Effector CD4-positive, alpha-beta T cell (primary cell): ENCODE measurements at regions not wholly inside any gene's neighbourhood (a gene's known extent, or its start where the extent isn't known, plus 50 kb on each side); places are given as distances from the start of the nearest gene placed in this dataset.

Source experiments
- DNase-seq: peaks from one replicate; pipeline ENCODE4 v3.0.0-alpha.2; 2020

DNA sequence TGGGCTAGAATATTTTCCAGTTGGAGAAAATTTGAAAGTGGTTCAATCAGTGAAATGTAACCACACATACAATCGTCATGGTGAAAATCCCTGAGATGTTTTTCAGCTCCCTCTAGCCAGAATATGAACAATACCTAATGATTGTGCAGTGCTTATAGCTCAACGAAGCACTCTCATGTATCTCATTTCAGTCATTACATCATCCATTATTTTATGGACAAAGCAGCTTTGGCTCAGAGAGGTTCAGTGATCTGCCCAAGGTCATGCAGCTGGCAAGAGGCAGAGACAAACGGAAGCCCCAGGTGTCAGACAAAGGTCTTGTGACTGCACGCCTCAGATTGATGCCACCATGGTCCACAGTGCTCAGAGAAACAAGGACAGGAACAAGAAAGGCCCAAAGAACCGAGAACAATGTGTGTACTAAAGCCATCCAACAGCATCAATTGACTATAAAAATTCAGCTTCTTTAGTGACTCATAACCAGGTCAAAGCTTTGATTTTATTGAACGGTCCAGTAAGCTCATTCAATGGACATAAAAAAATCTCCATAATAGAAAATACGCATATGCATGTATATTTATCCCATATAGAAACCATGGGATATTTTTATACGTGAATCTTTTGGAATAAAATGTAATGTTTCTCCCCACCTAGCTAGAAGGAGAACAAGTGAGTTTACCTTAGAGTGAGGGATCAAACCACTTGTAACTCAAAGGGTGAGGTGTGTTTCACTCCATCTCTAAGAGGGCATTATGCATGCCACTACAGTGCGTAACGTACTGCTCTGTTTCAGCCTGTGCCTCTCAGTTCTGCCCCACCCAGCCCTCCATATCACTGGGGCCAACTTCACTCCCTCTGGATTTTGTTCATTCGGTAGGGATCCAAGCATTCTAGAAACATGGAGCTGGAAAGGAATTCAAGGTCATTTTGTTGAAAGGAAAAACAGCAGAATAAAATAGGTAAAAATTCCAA is 141.8 kb downstream of the GRIN2B start:
- no peak for DNase-seq

DNA sequence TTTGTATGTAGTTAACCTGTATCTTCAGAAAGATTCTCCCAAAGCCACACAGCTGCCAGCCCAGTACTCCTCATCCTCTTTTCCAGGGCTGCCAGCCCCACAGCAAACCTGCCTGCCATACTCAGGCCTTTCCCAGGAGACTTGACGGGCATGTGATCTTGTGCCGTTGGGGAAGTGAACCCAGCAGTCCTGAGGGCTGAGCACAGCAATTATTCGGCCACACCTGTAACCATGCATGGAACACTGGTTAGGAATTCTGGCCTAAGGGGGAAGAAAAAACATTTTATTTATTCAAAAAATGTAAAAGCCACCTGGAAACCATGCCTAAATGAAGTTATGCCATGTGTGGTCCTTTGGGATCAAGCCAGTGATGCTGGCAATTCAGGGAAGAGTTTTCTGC is 145.3 kb downstream of the GRIN2B start:
- DNase-seq: no peak

DNA sequence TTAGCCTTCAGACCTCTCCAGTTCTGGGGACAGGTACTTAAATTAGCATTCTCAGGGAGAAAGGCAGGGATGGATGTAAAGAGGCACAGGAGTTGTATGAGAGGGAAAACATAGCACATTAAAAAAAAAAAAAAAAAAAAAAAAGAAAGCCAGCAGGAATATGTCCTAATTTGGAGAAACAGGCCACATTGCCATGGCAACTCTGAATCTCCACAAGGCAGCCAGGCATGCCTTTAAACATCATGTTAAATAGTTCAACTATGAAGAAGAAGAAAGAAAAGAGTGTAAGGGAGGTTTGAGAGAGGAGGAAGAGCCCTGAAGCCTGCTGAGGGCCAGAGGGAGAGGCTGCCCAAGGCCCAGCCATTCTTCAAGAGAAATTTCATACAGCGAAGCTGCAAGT is 145.8 kb downstream of the GRIN2B start:
- no peak for DNase-seq

DNA sequence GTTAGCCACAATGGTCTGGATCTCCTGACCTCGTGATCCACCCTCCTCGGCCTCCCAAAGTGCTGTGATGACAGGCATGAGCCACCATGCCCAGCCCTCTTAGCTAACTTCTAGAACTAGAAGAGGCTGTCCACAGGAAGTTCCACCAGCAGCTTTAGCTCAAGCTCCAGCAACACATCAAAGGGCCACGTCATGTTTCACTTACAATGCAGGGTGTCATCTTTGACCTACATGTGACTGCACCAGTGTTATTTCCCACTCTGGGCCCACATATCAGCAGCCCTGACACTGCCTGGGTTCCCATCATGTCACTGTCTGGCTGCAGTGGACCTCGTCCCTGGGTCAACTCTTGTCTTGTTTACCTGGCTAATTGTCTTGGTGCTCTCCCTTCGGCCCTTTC is 147.2 kb downstream of the GRIN2B start:
- no peak for DNase-seq

DNA sequence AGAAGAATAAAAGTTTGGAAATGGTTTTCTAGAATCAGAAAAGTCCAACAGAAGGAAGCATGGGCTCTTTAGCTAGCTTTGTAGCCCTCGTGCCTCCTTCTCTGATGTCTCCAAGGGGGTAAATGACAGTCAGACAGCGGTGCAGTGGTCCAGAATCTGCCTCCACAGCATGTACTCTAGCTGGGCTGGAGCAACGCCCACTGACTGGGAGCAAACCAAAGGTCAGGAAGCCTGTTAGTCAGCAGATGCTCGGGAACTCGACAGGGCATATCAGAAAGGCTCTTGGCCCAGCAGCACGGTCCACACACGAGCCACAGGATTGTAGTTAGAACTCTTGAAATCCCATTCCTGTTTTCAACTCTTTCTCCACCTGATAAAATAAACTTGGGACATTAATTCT is 164.3 kb downstream of the GRIN2B start:
- no peak for DNase-seq

DNA sequence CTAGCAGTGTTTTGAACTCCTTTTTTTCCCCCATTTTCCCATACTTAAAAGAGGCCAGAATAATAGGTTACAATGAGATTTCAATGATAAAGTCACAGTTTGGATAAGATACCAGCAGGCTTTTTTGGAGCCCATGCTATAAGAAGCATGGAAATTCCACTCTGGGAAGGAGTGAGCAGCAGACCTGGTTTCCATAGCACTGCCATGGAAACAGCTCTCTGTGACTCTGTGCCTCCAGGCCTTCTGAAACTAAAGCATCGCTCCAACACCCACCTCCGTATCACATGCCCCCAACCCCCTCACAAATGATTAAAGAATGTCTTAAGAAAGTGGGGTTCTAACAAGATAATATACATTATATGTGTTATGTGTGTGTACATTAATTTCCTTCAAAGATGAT is 165.0 kb downstream of the GRIN2B start:
- DNase-seq: no peak

DNA sequence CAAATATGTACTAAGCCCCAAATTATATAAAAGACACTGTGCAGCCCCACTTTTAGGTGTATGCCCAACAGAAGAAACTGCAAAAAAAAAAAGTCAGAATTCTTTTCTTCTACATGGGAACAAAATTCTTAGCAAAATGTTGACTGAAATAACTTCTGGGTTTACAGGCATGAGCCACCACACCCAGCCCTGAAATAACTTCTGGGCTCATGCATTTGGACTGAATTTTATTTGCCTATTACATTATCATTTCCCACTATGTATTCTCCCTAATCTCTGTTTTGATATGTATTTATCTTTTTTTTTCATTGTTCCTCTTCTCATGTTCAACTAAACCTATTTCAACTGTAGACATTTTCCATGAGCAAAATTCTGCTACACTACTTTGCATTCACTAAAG is 169.2 kb downstream of the GRIN2B start:
- no peak for DNase-seq

DNA sequence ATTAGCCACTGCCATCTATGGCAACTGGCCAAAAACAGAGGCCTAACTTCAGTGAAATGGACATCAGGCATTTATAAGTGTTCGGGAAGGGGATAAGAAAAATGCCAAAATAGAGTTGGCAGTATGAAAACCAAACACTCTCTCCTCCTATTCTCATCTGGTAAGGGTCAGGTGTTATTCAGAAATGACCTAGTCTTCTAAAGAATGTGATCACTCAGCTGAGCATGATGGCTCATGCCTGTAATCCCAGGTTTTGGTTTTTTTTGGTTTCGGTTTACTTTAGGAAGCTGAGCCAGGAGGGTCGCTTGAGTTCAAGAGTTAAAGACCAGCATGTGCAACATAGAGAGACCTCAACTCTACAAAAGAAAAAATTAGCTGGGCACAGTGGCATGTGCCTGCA is 170.3 kb downstream of the GRIN2B start:
- no peak for DNase-seq

DNA sequence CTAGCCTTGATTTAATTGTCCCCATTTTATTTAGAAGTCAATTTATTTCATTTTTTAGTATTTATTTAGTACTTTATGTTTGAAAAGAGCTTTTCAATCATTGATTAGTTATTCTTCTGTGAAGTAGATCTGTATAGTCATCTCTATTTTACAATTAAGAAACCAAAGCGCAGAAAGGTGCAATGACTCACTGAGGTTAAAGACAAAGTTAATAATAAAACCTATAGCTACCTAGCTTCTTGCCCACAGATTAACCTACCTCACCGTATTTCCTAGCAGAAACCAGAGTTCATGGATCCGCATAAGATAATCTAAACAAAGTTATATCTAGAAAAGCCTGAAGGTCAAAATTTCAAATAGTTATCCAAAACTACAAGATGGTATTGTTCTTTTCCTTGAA is 176.4 kb downstream of the GRIN2B start:
- DNase-seq: no peak

DNA sequence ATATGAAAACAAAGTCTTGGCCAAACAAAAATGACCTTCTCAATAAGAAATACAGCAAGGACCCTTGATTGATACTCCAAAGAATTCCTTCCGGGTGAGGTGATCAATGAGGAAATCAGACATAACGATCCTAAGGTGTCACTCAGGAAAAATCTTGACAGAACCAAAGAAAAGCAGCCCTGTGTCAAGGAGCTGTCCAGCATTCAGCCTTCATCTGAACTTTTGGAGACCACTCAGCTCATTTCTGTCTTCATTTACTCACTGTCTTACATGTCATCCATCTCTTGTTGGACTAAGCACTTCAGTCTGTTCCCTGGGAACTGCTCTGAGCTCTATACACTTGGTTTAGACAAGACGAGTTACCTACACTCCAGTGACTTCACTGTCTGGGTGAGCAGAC is 179.9 kb downstream of the GRIN2B start:
- no peak for DNase-seq

DNA sequence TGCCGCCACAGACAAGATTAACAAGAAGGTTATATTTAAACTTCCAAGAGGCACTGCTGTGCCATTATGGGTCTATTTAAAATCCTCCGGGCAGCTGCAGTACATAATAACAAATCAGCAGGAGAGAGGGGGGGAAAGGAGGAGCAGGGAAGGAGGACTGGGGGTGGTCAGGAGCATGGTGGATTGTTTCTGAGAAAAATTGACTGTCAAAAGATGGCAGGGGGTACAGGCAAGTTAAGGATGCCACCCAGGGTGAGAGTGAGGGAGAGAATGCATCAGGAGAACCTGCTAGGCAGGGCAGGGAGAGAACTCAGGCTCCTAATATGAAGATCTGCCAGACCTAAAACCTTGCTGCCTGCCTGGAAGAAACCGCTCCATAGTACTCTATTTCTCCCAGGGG is 181.8 kb downstream of the GRIN2B start:
- DNase-seq: no peak

DNA sequence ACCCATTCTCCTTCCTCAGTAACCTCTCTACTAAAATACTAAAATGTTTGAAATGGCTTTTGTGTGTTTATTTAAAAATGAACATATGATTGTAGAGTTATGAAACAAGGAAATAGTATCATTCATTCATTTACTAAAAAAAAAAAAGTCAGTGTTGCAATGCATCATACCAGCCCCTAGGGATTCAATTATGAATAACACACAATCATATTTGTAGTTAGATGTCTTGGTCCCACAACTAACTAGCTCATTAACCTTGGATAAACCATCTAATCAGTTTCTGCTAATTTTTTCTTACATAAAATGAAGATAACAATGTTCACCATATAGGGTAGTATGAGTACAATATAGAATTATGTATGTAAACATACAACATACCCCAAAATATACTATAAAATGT is 183.2 kb downstream of the GRIN2B start:
- no peak for DNase-seq

DNA sequence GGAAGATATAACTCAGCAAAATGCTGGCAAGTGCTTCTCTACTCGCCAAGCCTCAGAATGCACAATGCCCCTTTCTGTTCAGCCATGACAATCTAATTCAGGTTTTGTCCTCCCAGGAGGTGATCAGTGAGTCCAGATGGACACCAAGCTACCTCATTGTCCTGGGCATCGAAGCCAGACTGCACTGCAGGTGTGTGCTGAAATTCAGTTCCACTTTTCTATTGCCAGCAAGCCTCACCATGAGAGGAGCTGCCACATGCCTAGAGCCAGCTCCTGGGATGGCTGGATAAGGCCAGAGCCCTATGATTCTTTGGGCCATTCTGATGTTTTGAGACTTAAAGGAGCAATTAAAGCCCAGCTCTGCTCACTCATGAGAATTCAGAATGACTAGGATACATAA is 186.7 kb downstream of the GRIN2B start:
- no peak for DNase-seq

DNA sequence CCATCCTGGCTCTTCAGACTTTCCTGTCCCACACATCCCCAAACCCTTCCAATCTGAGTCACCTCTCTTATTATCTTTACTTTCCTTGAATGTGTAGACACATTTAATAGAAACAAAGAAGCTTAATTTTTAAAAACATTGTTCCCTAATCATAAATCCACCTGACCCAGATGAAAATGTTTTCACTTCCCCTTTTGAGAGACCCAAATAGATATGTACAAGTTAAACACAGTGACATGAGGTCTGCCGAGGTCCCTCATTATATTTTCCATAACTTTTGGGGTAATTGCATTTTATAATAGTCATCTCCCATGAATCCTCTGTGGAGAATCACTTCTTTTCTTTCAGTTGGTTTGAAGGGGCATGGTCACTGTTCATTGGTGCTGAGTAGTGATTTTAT is 191.1 kb downstream of the GRIN2B start:
- no peak for DNase-seq

DNA sequence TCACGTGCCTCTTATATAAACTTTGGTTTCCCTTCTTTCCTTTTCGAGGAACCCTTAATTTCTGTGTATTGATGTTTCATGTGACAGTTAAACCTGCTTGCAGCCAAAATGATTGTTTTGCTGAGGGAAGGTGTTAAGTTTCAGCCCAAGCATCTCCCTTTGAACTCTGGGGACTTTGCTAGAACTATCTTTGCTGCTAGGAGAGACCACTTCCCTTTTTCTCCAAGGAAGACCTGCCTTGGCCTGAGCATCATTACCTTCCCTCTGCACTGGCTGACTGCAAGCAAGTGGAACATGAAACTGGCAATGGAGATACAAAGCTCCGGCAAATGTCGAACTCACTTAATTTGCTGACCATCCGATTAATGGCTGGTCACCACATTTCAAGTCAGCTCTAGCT is 192.8 kb downstream of the GRIN2B start:
- DNase-seq: no peak

DNA sequence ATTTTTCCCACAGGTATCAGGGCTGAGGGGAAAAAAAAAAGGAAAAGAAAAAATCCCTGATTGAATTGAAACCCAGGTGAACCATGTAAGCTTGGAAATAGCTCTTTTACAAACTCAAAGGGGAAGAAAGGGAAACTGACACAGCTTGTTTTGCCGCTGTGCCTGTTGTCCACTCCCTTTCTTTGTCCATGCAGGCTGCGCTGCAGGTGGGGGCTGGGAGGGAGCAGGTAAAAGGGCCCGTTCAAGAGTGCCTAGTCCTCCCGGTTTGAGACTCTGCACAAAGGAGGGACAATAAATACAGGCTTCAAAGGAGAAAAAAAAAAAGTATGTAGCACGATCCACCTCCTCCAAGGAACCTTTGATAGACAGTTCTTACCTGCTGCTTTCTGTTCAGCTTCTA is 194.8 kb downstream of the GRIN2B start:
- DNase-seq: no peak

DNA sequence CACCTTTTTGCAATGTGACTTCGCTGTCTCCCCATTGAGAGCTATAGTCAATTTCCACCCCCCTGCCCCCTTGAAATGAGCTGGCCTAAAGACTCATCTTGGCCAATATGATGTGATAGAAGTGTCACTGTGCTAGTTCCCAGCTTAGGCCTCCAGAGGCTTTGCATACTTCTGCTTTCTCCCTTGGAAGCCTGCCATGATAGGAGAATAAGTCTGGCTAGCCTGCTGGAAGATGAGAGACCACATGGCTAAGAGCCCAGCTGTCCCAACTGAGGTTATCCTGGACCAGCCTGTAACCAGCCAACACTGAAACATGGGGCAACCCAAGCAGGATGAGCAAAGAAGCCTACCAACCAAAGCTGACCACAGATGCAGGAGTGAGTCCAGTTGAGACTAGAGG is 196.9 kb downstream of the GRIN2B start:
- DNase-seq: no peak

DNA sequence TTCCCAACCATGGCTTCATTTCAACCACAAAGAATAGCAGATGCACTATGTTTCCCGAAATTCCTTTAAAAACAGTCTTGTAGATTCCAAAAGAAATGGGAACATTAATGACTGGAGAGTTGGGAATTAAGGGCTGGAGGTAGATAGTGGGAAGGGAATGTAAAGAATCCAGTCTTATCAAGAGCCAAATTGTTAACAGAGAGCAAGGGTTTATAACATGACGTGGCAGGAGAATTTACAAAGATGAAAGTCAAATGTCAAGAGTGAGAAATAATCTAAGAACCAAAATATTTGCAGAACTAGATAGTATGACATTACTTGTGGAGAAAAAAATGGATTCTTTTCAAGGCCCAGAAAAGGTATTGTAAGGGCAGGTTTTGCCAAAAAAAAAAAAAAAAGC is 200.9 kb downstream of the GRIN2B start:
- no peak for DNase-seq

DNA sequence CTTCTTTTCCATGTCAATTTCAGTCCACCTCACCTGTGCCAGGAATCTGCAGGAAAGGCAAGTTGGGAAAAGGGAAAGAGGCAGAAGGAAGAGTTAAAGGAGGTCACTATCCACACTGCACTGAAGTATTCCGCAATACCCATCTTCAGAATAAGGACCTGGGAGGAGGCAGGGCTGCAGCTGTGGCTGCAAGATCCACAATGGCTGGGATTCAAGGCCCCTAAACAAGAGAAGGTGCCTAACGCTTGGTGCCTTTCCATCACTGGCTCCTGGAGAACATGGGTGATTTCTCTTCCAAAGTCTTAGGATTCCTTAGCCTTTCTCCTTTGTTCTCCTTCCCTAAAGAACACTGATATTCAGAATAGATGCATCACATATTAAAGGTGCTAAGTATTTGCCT is 204.0 kb downstream of the GRIN2B start:
- DNase-seq: no peak

DNA sequence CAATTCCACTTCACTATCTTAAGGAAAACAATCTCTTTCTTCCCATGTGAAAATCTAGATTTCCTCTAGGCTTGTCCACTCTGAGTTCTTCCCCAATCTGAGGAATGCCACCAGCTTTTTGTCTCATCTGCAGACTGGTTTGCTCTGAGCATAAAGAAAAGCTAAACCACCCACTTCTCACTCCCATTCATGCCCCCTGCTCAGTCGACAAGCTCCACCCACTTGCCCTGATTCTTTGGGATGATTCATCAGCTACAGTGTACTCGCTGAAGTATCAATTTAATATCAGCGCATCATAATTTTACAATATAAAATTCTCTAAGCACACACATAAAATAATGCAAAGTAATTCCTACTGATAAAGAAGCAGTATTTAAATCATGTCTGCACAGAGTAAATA is 209.1 kb downstream of the GRIN2B start:
- DNase-seq: no peak

DNA sequence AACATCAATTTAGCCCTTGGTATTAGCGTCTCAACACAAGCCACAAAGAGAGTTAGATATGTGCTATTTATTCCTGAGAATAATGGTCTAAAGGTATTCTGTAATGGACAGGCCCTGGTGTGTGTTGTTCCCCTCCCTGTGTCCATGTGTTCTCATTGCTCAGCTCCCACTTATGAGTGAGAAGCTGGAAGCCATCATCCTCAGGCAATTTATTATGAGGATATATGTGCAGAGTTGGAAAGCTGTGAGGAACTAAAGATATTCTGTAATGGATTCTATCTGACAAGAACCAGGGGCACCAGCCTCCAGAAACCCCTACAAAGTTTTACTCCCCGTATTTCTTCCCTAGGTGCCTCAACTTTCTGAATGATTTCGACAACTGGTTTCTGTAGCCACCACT is 210.8 kb downstream of the GRIN2B start:
- DNase-seq: no peak

DNA sequence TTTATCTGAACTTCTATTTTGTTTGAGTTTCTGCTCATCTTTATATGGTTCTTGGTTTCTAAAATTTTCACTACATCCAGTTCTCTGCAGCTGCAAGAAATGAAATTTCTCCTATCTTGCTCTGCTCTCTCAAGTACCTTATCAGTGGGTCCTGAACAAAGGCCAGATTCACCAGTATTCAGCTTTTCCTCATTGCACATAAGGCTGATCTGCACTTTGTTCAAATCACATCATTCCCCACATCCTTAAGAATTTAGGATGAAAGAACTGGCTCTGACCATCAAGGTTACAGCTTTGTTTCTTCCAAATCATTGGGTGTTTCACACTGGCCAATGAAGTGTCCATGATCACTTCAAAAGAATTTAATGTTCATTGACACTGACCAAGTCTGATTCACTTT is 211.4 kb downstream of the GRIN2B start:
- no peak for DNase-seq

DNA sequence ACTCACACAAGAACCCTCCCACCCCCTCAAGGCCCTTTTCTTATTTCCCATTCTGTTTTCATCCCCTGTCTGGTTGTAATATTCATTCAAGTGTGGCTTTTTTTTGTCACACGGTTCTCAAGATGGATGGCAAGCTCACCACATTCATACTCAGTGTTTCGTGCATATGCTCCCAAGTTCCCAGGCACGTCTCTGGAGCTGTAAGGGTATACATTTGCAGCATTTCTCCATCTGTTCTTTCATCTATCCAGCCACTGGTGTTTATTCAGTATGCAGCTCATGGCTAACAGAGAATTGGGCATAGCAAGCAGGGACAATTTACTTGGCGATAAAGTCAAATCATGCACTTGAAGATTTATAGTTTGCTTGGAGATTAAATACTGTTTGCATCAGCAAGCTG is 212.1 kb downstream of the GRIN2B start:
- no peak for DNase-seq

DNA sequence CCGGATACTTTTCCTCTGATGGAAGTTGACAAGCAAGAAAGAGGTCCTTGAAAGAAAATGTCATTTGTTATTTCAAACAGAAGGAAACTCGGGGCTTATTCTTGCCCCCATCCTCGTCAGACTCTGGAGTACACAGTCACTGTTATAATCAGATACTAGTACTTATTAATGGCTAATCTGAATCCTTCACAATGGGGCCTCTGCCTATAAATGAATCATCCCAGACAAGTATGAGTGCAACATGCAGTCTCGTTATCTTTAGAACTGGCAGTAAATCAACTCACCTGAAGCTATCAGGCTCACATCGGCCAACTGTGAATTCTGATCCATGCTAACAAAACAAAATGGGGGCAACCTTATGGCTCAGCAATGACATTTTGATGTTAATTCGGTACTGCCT is 216.7 kb downstream of the GRIN2B start:
- DNase-seq: no peak

DNA sequence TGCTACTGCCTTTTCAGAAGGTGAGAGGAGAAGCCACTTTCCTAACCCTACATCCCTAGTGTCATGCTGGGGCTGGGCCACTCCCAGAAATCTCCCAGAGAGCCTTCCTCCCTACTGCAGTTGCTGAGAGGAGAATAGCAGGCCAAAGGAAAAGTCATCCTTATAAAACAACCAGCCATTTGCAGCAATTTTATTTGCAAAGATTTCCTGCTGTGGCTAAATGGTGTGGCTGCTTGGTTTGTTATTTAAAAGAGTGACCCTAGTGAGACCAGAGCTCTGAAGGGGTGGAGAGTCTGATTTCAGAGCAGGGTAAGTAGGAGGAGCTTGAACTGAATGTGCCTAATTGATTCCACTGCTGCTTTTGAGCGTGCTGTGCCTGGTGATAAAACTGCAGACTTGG is 232.0 kb downstream of the GRIN2B start:
- no peak for DNase-seq
